ENCODE measurements at regions not wholly inside any gene's neighbourhood (a gene's known extent, or its start where the extent isn't known, plus 50 kb on each side); places are given as distances from the start of the nearest gene placed in this dataset.
A peak's percentile ranks its signal among the peaks of the same experiment; 100 is the strongest.

DNA sequence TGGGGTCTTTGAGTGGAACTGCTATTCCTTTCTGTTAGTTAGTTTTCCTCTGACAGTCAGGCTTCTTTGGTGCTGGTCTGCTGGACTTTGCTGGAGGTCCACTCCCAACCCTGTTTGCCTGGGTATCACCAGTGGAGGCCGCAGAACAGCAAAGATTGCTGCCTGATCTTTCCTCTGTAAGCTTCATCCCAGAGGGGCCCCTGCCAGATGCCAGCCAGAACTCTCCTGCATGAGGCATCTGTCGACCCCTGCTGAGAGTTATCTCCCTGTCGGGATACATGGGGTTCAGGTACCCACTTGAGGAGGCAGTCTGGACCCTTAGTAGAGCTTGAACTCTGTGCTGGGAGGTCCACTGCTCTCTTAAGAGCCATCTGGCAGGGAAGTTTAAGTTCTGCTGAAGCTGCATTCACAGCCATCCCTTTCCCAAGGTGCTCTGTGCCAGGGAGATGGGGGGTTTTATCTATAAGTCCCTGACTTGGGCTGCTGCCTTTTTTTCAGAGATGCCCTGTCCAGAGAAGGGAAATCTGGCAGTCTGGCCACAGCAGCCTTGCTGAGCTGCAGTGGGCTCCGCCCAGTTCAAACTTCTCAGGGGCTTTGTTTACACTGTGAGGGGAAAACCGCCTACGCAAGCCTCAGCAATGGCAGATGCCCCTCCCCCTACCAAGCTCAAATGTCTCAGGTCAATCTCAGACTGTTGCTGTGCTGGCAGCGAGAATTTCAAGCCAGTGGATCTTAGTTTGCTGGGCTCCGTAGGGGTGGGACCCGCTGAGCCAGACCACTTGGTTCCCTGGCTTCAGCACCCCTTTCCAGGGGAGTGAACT is 89.7 kb upstream of the CDK6 start:
- Histone ChIP-seq H3K27me3 (ENCODE audit: control insufficient read depth, insufficient read depth, low read length) (no peaks in the 10 kb centered on the region), H3K4me2 (ENCODE audit: low read length) (no peak overlapping the region), H2AFZ (peak overlapping the region; percentile 76)

DNA sequence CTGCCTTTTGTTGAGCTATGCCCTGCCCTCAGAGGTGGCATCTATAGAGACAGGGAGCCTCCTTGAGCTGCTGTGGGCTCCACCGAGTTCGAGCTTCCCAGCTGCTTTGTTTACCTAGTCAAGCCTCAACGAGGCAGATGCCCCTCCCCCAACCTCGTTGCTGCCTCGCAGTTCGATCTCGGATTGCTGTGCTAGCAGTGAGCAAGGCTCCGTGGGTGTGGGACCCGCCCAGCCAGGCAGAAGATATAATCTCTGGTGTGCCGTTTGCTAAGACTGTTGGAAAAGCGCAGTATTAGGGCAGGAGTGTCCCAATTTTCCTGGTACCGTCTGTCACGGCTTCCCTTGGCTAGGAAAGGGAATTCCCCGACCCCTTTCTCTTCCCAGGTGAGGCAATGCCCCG is 88.4 kb upstream of the CDK6 start:
- TF ChIP-seq, protein P1, sequence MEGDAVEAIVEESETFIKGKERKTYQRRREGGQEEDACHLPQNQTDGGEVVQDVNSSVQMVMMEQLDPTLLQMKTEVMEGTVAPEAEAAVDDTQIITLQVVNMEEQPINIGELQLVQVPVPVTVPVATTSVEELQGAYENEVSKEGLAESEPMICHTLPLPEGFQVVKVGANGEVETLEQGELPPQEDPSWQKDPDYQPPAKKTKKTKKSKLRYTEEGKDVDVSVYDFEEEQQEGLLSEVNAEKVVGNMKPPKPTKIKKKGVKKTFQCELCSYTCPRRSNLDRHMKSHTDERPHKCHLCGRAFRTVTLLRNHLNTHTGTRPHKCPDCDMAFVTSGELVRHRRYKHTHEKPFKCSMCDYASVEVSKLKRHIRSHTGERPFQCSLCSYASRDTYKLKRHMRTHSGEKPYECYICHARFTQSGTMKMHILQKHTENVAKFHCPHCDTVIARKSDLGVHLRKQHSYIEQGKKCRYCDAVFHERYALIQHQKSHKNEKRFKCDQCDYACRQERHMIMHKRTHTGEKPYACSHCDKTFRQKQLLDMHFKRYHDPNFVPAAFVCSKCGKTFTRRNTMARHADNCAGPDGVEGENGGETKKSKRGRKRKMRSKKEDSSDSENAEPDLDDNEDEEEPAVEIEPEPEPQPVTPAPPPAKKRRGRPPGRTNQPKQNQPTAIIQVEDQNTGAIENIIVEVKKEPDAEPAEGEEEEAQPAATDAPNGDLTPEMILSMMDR (IDR thresholded peaks at IDR 0.05) = no peak
- no peaks in the 10 kb centered on the region for H3K36me3 ChIP-seq (ENCODE audit: control insufficient read depth, insufficient read depth, low read length)
- H3K27me3 ChIP-seq (ENCODE audit: control insufficient read depth, insufficient read depth, low read length) = no peaks in the 10 kb centered on the region
- no peaks in the 10 kb centered on the region for H3K9me3 ChIP-seq (ENCODE audit: control insufficient read depth, low read length)
- no peak overlapping the region for H3K4me2 ChIP-seq (ENCODE audit: low read length)
- no peak overlapping the region for H3K27ac ChIP-seq
- H3K4me3 ChIP-seq (ENCODE audit: low read depth, low read length) = no peak overlapping the region
- H3K79me2 ChIP-seq = no peaks in the 10 kb centered on the region
- H3K4me1 ChIP-seq = peaks cover 7% of the 10 kb centered on the region
- no peak overlapping the region for H3K9ac ChIP-seq
- no peak overlapping the region for H2AFZ ChIP-seq

More for the DNA sequence above, 89.7 kb upstream of the CDK6 start:
- no peak overlapping the region for H3K27ac ChIP-seq
- TF ChIP-seq, protein P1 (IDR thresholded peaks at IDR 0.05) = no peak
- H3K4me1 ChIP-seq = peaks cover 7% of the 10 kb centered on the region
- H3K79me2 ChIP-seq = no peaks in the 10 kb centered on the region
- H3K4me3 ChIP-seq (ENCODE audit: low read depth, low read length) = no peak overlapping the region
- H3K9ac ChIP-seq = no peak overlapping the region
- no peaks in the 10 kb centered on the region for H3K9me3 ChIP-seq (ENCODE audit: control insufficient read depth, low read length)
- H3K36me3 ChIP-seq (ENCODE audit: control insufficient read depth, insufficient read depth, low read length) = no peaks in the 10 kb centered on the region

DNA sequence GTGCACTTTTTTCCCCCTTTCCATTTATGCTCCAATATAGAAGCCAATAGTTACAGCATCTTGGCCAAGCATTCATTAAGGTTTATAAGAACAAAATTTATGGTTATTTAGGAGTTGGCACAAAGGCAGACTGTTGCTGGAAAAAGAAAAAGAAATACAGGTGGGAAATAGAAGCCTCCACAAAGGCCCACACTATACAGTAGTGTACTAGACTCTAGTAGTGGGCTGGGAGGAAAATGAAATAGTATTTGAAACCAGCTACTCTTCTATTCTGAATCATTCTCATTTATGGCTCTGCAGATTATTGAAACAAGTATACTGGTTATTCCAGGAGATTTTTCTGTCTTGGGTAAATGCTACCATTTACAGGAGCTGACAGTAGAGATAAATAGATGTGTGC is 80.9 kb upstream of the CDK6 start:
- no peaks in the 10 kb centered on the region for H3K4me1 ChIP-seq
- no peaks in the 10 kb centered on the region for H3K9me3 ChIP-seq (ENCODE audit: control insufficient read depth, low read length)
- no peak overlapping the region for H3K9ac ChIP-seq
- H3K79me2 ChIP-seq = no peaks in the 10 kb centered on the region
- H3K36me3 ChIP-seq (ENCODE audit: control insufficient read depth, insufficient read depth, low read length) = no peaks in the 10 kb centered on the region
- H2AFZ ChIP-seq = no peak overlapping the region
- H3K4me3 ChIP-seq (ENCODE audit: low read depth, low read length) = no peak overlapping the region
- no peak overlapping the region for H3K4me2 ChIP-seq (ENCODE audit: low read length)
- H3K27ac ChIP-seq = no peak overlapping the region
- TF ChIP-seq, protein P1 (IDR thresholded peaks at IDR 0.05) = no peak
- no peaks in the 10 kb centered on the region for H3K27me3 ChIP-seq (ENCODE audit: control insufficient read depth, insufficient read depth, low read length)

DNA sequence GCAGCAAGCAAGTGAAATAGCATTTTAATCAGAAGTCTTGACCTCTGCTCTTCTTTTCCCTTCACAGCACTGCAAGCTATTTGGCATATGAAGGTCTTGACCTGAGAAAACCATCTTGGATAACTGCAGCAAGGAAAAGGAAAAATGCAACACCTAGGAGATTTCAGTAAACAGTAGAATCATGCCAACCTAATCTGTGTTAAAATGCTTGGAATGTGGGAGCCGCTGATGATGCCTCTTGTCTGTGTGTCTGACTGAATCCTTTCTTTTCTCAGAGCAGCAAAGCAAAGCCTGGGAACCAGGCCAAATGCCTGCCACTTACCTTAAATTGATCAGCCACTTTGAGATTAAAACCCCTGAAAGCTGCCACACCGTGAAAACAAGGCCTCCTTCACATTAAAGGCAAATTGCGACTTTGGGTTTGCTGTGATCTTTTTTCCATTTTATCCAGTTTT is 80.4 kb upstream of the CDK6 start:
- H3K4me3 ChIP-seq (ENCODE audit: low read depth, low read length) = no peak overlapping the region
- TF ChIP-seq, protein P1 (IDR thresholded peaks at IDR 0.05) = no peak
- no peak overlapping the region for H3K4me2 ChIP-seq (ENCODE audit: low read length)
- H3K9me3 ChIP-seq (ENCODE audit: control insufficient read depth, low read length) = no peaks in the 10 kb centered on the region
- H3K9ac ChIP-seq = no peak overlapping the region
- no peak overlapping the region for H3K27ac ChIP-seq
- H3K36me3 ChIP-seq (ENCODE audit: control insufficient read depth, insufficient read depth, low read length) = no peaks in the 10 kb centered on the region
- no peaks in the 10 kb centered on the region for H3K79me2 ChIP-seq
- H3K27me3 ChIP-seq (ENCODE audit: control insufficient read depth, insufficient read depth, low read length) = no peaks in the 10 kb centered on the region
- H3K4me1 ChIP-seq = no peaks in the 10 kb centered on the region
- H2AFZ ChIP-seq = peak overlapping the region; percentile 13

DNA sequence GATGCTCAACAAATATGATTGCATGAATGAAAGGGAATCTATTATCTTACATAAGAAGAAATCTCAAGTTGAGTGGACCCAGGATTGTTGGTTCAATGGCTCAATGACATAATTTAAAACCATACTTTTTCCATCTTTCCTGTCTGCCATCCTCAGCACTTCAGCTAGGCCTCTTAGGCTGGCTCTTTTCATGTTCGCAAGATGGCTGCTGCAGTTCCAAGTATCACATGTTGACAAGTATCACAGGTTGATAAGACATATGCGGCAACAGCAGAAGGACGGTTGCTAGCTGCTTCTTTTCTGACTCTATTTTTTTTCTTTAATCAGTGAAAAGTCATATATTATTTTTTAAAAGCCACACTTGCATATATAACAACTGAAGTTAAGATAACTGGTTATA is 79.0 kb upstream of the CDK6 start:
- H3K9me3 ChIP-seq (ENCODE audit: control insufficient read depth, low read length) = no peaks in the 10 kb centered on the region
- no peak overlapping the region for H3K9ac ChIP-seq
- TF ChIP-seq, protein P1 (IDR thresholded peaks at IDR 0.05) = no peak
- no peak overlapping the region for H3K4me3 ChIP-seq (ENCODE audit: low read depth, low read length)
- H3K4me1 ChIP-seq = no peaks in the 10 kb centered on the region
- no peak overlapping the region for H2AFZ ChIP-seq
- H3K27me3 ChIP-seq (ENCODE audit: control insufficient read depth, insufficient read depth, low read length) = no peaks in the 10 kb centered on the region
- H3K36me3 ChIP-seq (ENCODE audit: control insufficient read depth, insufficient read depth, low read length) = no peaks in the 10 kb centered on the region
- no peaks in the 10 kb centered on the region for H3K79me2 ChIP-seq
- no peak overlapping the region for H3K4me2 ChIP-seq (ENCODE audit: low read length)
- H3K27ac ChIP-seq = no peak overlapping the region
